ENCODE measurements at regions not wholly inside any gene's neighbourhood (a gene's known extent, or its start where the extent isn't known, plus 50 kb on each side); places are given as distances from the start of the nearest gene placed in this dataset.

DNA sequence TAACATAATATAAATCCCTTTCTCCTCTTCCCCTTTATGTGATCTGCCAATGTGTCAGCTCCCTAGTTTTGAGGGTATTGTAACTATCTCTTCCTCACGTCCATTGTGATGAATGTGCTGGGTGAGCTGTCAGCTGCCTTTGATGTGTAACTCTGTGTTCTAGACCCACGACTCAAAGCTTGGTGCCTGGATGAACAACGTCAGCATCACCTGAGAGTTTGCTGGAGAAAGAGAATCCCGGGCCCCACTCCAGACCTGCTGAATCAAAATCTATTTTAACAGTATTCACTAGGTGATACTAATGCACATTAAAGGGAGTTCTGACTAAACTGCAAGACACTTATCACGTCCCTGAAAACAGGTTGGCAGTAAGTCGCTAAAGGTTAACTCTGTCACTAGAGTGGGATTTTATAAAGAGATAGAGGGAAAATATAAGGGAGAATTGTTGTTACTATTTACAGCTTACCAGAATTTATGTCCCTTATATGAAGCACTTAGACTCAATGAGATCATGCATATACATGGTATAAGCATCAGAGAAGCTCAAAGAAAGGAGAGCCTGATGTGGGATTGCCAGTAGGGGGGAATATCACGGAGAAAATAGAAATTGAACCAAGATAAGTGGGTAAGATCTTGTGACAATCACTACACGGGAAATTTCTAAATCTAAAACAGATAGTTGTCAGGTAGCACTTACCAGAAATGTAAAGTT lies 423.8 kb upstream of the SLC30A5 start:
- TF ChIP-seq, protein P1, sequence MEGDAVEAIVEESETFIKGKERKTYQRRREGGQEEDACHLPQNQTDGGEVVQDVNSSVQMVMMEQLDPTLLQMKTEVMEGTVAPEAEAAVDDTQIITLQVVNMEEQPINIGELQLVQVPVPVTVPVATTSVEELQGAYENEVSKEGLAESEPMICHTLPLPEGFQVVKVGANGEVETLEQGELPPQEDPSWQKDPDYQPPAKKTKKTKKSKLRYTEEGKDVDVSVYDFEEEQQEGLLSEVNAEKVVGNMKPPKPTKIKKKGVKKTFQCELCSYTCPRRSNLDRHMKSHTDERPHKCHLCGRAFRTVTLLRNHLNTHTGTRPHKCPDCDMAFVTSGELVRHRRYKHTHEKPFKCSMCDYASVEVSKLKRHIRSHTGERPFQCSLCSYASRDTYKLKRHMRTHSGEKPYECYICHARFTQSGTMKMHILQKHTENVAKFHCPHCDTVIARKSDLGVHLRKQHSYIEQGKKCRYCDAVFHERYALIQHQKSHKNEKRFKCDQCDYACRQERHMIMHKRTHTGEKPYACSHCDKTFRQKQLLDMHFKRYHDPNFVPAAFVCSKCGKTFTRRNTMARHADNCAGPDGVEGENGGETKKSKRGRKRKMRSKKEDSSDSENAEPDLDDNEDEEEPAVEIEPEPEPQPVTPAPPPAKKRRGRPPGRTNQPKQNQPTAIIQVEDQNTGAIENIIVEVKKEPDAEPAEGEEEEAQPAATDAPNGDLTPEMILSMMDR (conservative IDR thresholded peaks at IDR 0.05; ENCODE audit: low read length) = no peak
- no peak for TF ChIP-seq EZH2phosphoT487 (IDR thresholded peaks at IDR 0.05; ENCODE audit: borderline replicate concordance, low read depth, low read length)
